Osteoblast (primary cell): ENCODE measurements at regions not wholly inside any gene's neighbourhood (a gene's known extent, or its start where the extent isn't known, plus 50 kb on each side); places are given as distances from the start of the nearest gene placed in this dataset.

Experiments used
- DNase-seq: peaks from one replicate; pipeline ENCODE4 v3.0.0; 2011; ENCODE audit warnings: low spot score, mixed read lengths; ENCODE audit not compliant: insufficient read length; ENCODE audit errors: missing footprints
- H2AFZ ChIP-seq: 2 replicates; pipeline ENCODE4 v1.6.0; 2011; ENCODE audit warnings: mild to moderate bottlenecking, low read length
- H3K27ac ChIP-seq: 2 replicates; pipeline ENCODE4 v1.5.1; 2011; ENCODE audit warnings: mild to moderate bottlenecking, low read depth, low read length, moderate library complexity
- H3K27me3 ChIP-seq: 2 replicates; pipeline ENCODE4 v1.6.0; 2012; ENCODE audit warnings: mild to moderate bottlenecking, control low read depth, inconsistent platforms, low read length, moderate library complexity; ENCODE audit not compliant: insufficient read depth
- H3K36me3 ChIP-seq: 2 replicates; pipeline ENCODE4 v1.5.1; 2011; ENCODE audit warnings: mild to moderate bottlenecking, low read length, control low read depth, moderate library complexity; ENCODE audit not compliant: insufficient read depth
- H3K4me1 ChIP-seq: 2 replicates; pipeline ENCODE4 v1.5.1; 2011; ENCODE audit warnings: mild to moderate bottlenecking, low read length, control low read depth, moderate library complexity; ENCODE audit not compliant: insufficient read depth
- H3K4me2 ChIP-seq: 2 replicates; pipeline ENCODE4 v1.6.0; 2011; ENCODE audit warnings: mild to moderate bottlenecking, low read length; ENCODE audit not compliant: insufficient read depth
- H3K4me3 ChIP-seq: fragments of 200-600 bp; sonication (generic); 3 replicates; pipeline ENCODE4 v1.5.1; 2012; ENCODE audit warnings: mild to moderate bottlenecking, low read length, inconsistent platforms; ENCODE audit not compliant: insufficient read depth
- H3K79me2 ChIP-seq: 2 replicates; pipeline ENCODE4 v1.6.0; 2012; ENCODE audit warnings: mild to moderate bottlenecking, low read length, control low read depth, inconsistent platforms; ENCODE audit not compliant: insufficient read depth
- H3K9me3 ChIP-seq: 2 replicates; pipeline ENCODE4 v1.5.1; 2011; ENCODE audit warnings: low read depth, low read length, control low read depth
- H4K20me1 ChIP-seq: 2 replicates; pipeline ENCODE4 v1.6.0; 2012; ENCODE audit warnings: mild to moderate bottlenecking, low read length, control low read depth; ENCODE audit not compliant: insufficient read depth
- TF ChIP-seq, protein P1 (sequence below): IDR thresholded peaks from 2 replicates; pipeline ENCODE4 v1.5.1; 2011; ENCODE audit warnings: mild to moderate bottlenecking, low read depth, low read length, moderate library complexity; ENCODE audit errors: extremely low read depth

DNA sequence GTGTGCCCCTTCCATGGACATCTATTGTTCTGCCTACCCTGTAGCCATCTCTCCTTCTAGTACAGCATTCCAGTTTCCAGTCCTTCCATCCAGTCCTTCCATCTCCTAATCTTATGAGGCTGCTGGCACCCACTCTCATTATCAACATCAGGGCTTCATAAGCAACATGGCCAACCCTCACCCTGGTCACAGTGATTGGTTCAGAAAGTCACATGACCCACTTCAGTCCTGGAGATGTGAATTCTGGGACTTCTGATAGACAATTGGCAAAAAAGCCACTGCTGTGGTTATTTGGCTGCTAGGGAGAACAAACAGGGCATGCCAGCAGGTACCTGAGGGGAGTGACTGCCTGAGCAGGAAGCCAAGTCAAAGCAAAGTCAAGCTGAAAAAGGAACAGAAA, 164.7 kb upstream of the C16orf82 start:
- Histone ChIP-seq H3K4me1 (no peaks in the 10 kb centered on the region), H3K27me3 (no peaks in the 10 kb centered on the region), H3K36me3 (no peaks in the 10 kb centered on the region), H4K20me1 (no peaks in the 10 kb centered on the region), H3K9me3 (no peaks in the 10 kb centered on the region), H3K4me2 (no peak overlapping the region), H3K79me2 (no peaks in the 10 kb centered on the region), H3K27ac (no peak overlapping the region), H2AFZ (no peak overlapping the region), H3K4me3 (no peak overlapping the region)
- TF ChIP-seq, protein P1, sequence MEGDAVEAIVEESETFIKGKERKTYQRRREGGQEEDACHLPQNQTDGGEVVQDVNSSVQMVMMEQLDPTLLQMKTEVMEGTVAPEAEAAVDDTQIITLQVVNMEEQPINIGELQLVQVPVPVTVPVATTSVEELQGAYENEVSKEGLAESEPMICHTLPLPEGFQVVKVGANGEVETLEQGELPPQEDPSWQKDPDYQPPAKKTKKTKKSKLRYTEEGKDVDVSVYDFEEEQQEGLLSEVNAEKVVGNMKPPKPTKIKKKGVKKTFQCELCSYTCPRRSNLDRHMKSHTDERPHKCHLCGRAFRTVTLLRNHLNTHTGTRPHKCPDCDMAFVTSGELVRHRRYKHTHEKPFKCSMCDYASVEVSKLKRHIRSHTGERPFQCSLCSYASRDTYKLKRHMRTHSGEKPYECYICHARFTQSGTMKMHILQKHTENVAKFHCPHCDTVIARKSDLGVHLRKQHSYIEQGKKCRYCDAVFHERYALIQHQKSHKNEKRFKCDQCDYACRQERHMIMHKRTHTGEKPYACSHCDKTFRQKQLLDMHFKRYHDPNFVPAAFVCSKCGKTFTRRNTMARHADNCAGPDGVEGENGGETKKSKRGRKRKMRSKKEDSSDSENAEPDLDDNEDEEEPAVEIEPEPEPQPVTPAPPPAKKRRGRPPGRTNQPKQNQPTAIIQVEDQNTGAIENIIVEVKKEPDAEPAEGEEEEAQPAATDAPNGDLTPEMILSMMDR: no peak
- DNase-seq: no peak

DNA sequence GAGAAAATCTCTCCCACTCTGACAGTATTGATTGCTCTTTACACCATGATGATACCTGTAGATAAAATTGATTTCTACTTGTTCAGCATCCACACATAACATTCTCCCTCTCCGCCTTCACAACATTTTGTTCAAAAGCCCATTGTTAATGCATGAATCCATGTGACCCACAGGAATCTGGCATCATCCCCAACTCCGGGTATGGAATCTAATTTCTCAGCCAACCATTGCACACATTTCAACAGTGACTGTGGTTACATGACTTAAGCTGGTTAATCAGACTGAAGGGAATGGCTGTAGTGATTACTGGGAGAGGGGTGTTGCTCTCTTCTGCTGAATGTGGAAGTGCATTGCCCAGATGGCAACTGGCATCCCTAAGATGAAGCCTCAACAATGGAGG, 161.4 kb upstream of the C16orf82 start:
- H3K79me2 ChIP-seq: no peaks in the 10 kb centered on the region
- no peaks in the 10 kb centered on the region for H3K36me3 ChIP-seq
- TF ChIP-seq, protein P1: no peak
- no peaks in the 10 kb centered on the region for H3K9me3 ChIP-seq
- H3K27me3 ChIP-seq: no peaks in the 10 kb centered on the region
- H3K27ac ChIP-seq: no peak overlapping the region
- DNase-seq: no peak
- no peak overlapping the region for H3K4me3 ChIP-seq
- no peaks in the 10 kb centered on the region for H3K4me1 ChIP-seq
- no peak overlapping the region for H2AFZ ChIP-seq
- no peaks in the 10 kb centered on the region for H4K20me1 ChIP-seq
- H3K4me2 ChIP-seq: no peak overlapping the region

DNA sequence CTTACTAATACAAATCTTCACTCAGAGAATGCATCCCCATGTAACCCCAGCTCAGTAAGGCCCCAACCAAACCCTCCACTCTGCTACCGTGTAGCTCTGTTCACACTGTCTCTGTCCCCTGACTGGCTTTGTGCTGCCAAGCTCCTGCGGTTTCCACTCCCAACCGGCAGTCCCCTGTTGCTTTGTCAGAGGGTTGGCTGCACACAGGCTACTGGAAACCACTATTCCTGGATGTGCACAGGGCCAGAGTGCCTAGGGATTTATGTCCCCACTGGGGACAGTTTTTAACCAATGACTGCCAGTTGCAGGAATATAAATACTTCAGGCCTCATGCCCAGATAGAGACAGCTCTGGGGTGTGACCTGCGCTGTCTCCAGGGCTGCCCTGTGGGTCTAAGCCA, 157.1 kb upstream of the C16orf82 start:
- no peak overlapping the region for H3K4me2 ChIP-seq
- H3K4me1 ChIP-seq: no peaks in the 10 kb centered on the region
- H4K20me1 ChIP-seq: no peaks in the 10 kb centered on the region
- H3K9me3 ChIP-seq: no peaks in the 10 kb centered on the region
- H3K36me3 ChIP-seq: no peaks in the 10 kb centered on the region
- H3K27me3 ChIP-seq: no peaks in the 10 kb centered on the region
- H3K4me3 ChIP-seq: no peak overlapping the region
- no peak for DNase-seq
- TF ChIP-seq, protein P1: no peak
- H3K27ac ChIP-seq: no peak overlapping the region
- H3K79me2 ChIP-seq: no peaks in the 10 kb centered on the region
- H2AFZ ChIP-seq: no peak overlapping the region

DNA sequence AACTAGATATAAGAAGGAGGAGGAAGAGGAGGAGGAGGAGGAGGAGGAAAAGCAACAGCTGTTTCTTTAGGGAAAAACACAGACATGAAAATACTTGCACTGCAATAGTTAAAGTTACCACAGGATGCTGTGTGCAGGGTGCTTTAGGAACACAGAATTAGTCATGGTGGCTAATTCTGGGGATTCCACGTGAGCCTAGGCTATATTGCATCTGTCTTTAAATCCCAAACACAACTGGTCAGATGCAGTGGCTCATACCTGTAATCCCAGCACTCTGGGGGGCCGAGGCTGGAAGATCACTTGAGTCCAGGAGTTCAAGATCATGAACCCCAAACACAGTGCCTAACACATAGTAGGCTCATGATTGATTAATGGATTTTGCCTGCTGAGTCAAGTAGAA, 155.3 kb upstream of the C16orf82 start:
- Histone ChIP-seq H3K4me1 (no peaks in the 10 kb centered on the region), H3K36me3 (no peaks in the 10 kb centered on the region), H3K27me3 (no peaks in the 10 kb centered on the region), H3K4me2 (no peak overlapping the region), H3K79me2 (no peaks in the 10 kb centered on the region), H3K27ac (no peak overlapping the region), H3K4me3 (no peak overlapping the region), H4K20me1 (no peaks in the 10 kb centered on the region), H3K9me3 (no peaks in the 10 kb centered on the region), H2AFZ (no peak overlapping the region)
- DNase-seq: no peak
- TF ChIP-seq, protein P1: no peak
